ENCODE measurements at regions not wholly inside any gene's neighbourhood (a gene's known extent, or its start where the extent isn't known, plus 50 kb on each side); places are given as distances from the start of the nearest gene placed in this dataset.

GRCh38 chr15:66625974-66626373 is 60.2 kb upstream of the LCTL start:
- no peak for TF ChIP-seq CTCF (IDR thresholded peaks at IDR 0.05; ENCODE audit: insufficient read depth, low read length, poor library complexity, severe bottlenecking)
- no peak for TF ChIP-seq EZH2phosphoT487 (conservative IDR thresholded peaks at IDR 0.05; ENCODE audit: low read length)
